ES-I3 (cell line): ENCODE measurements at regions not wholly inside any gene's neighbourhood (a gene's known extent, or its start where the extent isn't known, plus 50 kb on each side); places are given as distances from the start of the nearest gene placed in this dataset.

ENCODE experiments used
- H3K36me3 ChIP-seq: 2 replicates; pipeline ENCODE4 v1.6.1; 2013; ENCODE audit warnings: mild to moderate bottlenecking, low read length, control low read depth, moderate library complexity; ENCODE audit not compliant: insufficient read depth
- H3K4me1 ChIP-seq: 2 replicates; pipeline ENCODE4 v1.6.1; 2013; ENCODE audit warnings: mild to moderate bottlenecking, control low read depth, low read length; ENCODE audit not compliant: insufficient read depth
- H3K9ac ChIP-seq: 2 replicates; pipeline ENCODE4 v1.6.1; 2013; ENCODE audit warnings: low read depth, mild to moderate bottlenecking, low read length, moderate library complexity
- H3K9me3 ChIP-seq: 2 replicates; pipeline ENCODE4 v1.6.1; 2013; ENCODE audit warnings: mild to moderate bottlenecking, low read length, moderate library complexity; ENCODE audit not compliant: control insufficient read depth, insufficient read depth

DNA sequence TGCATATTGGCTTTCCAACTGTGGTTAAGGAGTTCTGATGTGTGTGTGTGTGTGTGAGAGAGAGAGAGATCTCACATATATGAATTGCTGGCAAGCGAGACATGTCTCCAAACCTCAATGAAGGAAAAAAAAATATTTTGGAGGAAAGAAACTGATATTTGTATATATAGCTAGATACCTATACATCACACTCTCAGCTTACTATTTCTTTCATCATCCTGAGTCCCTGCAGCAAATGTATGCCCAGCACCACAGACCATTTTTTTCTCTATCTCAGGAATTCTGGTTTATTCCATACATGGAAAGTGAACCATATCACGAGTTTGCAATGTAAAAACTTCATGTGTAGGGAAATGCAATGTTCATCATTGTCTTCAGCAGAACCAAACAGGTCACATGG is 68.9 kb downstream of the MTERF1 start:
- H3K9ac ChIP-seq, result no peak overlapping the region
- H3K4me1 ChIP-seq, result no peaks in the 10 kb centered on the region
- H3K9me3 ChIP-seq, result no peaks in the 10 kb centered on the region

DNA sequence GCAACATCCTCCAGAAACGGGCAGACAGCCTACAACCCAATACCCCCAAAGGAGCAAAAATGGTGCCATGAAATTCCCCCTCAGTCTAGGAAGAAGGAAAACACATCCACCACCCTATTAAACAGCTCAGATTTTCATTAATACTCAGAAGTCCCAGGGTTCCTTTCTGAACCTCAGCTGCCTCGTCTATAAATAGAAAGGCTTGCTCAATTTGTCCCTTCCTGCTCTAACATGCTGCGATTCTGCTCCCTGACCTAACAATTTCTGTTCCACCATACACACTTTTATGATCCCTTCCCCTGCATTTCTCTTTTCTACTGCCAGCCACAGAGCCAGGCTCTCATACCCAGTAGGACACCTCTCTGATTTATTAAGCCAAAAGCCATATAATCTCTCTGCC is 68.1 kb downstream of the MTERF1 start:
- no peaks in the 10 kb centered on the region for H3K36me3 ChIP-seq
- no peaks in the 10 kb centered on the region for H3K9me3 ChIP-seq
- H3K9ac ChIP-seq, result no peak overlapping the region
- H3K4me1 ChIP-seq, result no peaks in the 10 kb centered on the region

More for the DNA sequence above, 68.9 kb downstream of the MTERF1 start:
- no peaks in the 10 kb centered on the region for H3K36me3 ChIP-seq

DNA sequence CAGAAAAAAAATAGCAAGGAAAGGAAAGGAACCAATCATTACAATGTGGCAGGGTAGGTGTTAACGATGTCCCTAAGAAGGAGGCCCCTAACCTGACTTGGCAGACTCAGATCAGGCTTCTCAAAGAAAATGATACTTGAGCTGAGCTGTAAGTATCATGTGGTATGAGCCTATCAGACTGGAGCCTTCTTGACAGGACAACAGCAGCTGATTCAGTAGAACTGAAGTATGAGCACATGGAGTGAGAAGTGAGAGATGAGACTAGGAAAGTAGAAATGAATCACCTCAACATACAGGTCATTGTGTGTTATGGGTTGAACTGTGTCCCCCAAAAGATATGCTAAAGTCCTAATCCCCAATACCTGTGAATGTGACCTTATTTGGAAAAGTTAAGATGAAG is 66.3 kb downstream of the MTERF1 start:
- H3K9ac ChIP-seq, result no peak overlapping the region
- H3K9me3 ChIP-seq, result no peaks in the 10 kb centered on the region
- no peaks in the 10 kb centered on the region for H3K36me3 ChIP-seq
- H3K4me1 ChIP-seq, result no peaks in the 10 kb centered on the region
